ENCODE measurements at regions not wholly inside any gene's neighbourhood (a gene's known extent, or its start where the extent isn't known, plus 50 kb on each side); places are given as distances from the start of the nearest gene placed in this dataset.

DNA sequence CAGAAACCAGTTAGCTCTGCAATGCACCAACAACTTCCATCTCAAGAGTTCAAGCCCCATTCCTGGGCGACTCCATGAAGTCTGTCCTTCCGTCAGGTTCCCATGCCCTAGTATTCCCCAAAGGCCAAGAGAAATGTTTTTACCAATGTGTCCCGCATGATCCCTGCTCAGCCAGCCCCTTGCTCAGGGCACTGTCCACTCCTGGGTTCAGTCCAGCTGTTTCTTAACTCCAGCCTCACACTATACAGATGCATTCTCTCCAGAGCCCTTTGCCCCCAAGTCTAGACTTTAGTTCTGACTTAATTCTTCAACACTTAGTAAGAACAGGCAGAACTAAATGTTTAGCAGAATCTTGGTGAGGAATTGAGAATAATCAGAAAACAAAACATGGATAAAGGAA is 497.5 kb downstream of the SOX6 start:
- TF ChIP-seq, protein P1, sequence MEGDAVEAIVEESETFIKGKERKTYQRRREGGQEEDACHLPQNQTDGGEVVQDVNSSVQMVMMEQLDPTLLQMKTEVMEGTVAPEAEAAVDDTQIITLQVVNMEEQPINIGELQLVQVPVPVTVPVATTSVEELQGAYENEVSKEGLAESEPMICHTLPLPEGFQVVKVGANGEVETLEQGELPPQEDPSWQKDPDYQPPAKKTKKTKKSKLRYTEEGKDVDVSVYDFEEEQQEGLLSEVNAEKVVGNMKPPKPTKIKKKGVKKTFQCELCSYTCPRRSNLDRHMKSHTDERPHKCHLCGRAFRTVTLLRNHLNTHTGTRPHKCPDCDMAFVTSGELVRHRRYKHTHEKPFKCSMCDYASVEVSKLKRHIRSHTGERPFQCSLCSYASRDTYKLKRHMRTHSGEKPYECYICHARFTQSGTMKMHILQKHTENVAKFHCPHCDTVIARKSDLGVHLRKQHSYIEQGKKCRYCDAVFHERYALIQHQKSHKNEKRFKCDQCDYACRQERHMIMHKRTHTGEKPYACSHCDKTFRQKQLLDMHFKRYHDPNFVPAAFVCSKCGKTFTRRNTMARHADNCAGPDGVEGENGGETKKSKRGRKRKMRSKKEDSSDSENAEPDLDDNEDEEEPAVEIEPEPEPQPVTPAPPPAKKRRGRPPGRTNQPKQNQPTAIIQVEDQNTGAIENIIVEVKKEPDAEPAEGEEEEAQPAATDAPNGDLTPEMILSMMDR (conservative IDR thresholded peaks at IDR 0.05; ENCODE audit: low read depth, low read length), result no peak
- TF ChIP-seq EZH2 (IDR thresholded peaks at IDR 0.05; ENCODE audit: borderline replicate concordance, low read depth, low read length, poor library complexity, severe bottlenecking), result no peak
